Eye (tissue), 1 donor: ENCODE measurements at regions not wholly inside any gene's neighbourhood (a gene's known extent, or its start where the extent isn't known, plus 50 kb on each side); places are given as distances from the start of the nearest gene placed in this dataset.

ENCODE experiments used
- DNase-seq: peaks from one replicate; pipeline ENCODE4 v3.0.0-alpha.2; 2015

- DNase-seq: no peak
Observed at GRCh38 chr1:80450711-80451110, 1350.0 kb upstream of the ADGRL2 start.

- no peak for DNase-seq
Observed at GRCh38 chr1:80448081-80448480, 1352.7 kb upstream of the ADGRL2 start.

- DNase-seq: no peak
Observed at GRCh38 chr1:80447526-80447925, 1353.2 kb upstream of the ADGRL2 start.

GRCh38 chr1:80445033-80445432, 1355.7 kb upstream of the ADGRL2 start:
- no peak for DNase-seq

GRCh38 chr1:80444171-80444570, 1356.6 kb upstream of the ADGRL2 start:
- no peak for DNase-seq

- DNase-seq: no peak
Observed at GRCh38 chr1:80441664-80442063, 1359.1 kb upstream of the ADGRL2 start.

- no peak for DNase-seq
Observed at GRCh38 chr1:80436851-80437250, 1363.9 kb upstream of the ADGRL2 start.

GRCh38 chr1:80427881-80428280, 1372.9 kb upstream of the ADGRL2 start:
- no peak for DNase-seq

- no peak for DNase-seq
Observed at GRCh38 chr1:80424249-80424648, 1376.5 kb upstream of the ADGRL2 start.

- DNase-seq: no peak
Observed at GRCh38 chr1:80418134-80418533, 1382.6 kb upstream of the ADGRL2 start.

GRCh38 chr1:80417671-80418070, 1383.1 kb upstream of the ADGRL2 start:
- DNase-seq: no peak

- DNase-seq: no peak
Observed at GRCh38 chr1:80413969-80414368, 1386.8 kb upstream of the ADGRL2 start.

GRCh38 chr1:80410233-80410632, 1390.5 kb upstream of the ADGRL2 start:
- no peak for DNase-seq

- DNase-seq: no peak
Observed at GRCh38 chr1:80403471-80403893, 1397.0 kb upstream of the ADGRL4 start.

GRCh38 chr1:80402625-80403024, 1396.1 kb upstream of the ADGRL4 start:
- DNase-seq: no peak

GRCh38 chr1:80401757-80402156, 1395.2 kb upstream of the ADGRL4 start:
- DNase-seq: no peak

GRCh38 chr1:80392529-80392928, 1386.0 kb upstream of the ADGRL4 start:
- DNase-seq: no peak

GRCh38 chr1:80385650-80386049, 1379.1 kb upstream of the ADGRL4 start:
- no peak for DNase-seq

- no peak for DNase-seq
Observed at GRCh38 chr1:80384959-80385358, 1378.4 kb upstream of the ADGRL4 start.

- no peak for DNase-seq
Observed at GRCh38 chr1:80384083-80384830, 1377.7 kb upstream of the ADGRL4 start.

GRCh38 chr1:80375662-80376061, 1369.1 kb upstream of the ADGRL4 start:
- DNase-seq: no peak

GRCh38 chr1:80375109-80375508, 1368.6 kb upstream of the ADGRL4 start:
- no peak for DNase-seq

- no peak for DNase-seq
Observed at GRCh38 chr1:80369780-80370179, 1363.2 kb upstream of the ADGRL4 start.

GRCh38 chr1:80367058-80367457, 1360.5 kb upstream of the ADGRL4 start:
- DNase-seq: peak; percentile 49

- DNase-seq: peak; percentile 57
Observed at GRCh38 chr1:80365359-80366021, 1359.0 kb upstream of the ADGRL4 start.
